ENCODE measurements at regions not wholly inside any gene's neighbourhood (a gene's known extent, or its start where the extent isn't known, plus 50 kb on each side); places are given as distances from the start of the nearest gene placed in this dataset.

DNA sequence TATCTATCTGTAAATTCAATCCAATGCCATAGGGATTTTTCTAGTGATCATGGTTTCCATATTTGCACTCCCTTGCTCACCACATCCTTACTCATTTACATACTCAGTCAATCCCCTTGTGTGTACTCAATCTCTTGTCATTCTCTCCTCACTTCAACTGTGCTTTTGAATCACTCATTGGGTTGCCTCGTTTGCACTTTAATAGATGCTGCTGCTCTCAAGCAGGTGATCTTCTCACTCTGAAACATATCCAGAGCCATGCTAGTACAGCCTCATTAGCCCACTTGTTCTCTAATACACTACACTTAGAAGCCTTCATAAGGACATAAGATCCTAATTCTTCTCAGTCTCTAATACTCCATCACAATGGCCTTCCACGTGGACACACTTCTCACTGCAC lies 507.9 kb downstream of the TECRL start:
- H3K27me3 ChIP-seq: no peaks in the 10 kb centered on the region
- no peaks in the 10 kb centered on the region for H3K4me1 ChIP-seq
- H3K27ac ChIP-seq: no peak overlapping the region
- no peak for TF ChIP-seq POLR2AphosphoS5 (IDR thresholded peaks at IDR 0.05)
- TF ChIP-seq, protein P1, sequence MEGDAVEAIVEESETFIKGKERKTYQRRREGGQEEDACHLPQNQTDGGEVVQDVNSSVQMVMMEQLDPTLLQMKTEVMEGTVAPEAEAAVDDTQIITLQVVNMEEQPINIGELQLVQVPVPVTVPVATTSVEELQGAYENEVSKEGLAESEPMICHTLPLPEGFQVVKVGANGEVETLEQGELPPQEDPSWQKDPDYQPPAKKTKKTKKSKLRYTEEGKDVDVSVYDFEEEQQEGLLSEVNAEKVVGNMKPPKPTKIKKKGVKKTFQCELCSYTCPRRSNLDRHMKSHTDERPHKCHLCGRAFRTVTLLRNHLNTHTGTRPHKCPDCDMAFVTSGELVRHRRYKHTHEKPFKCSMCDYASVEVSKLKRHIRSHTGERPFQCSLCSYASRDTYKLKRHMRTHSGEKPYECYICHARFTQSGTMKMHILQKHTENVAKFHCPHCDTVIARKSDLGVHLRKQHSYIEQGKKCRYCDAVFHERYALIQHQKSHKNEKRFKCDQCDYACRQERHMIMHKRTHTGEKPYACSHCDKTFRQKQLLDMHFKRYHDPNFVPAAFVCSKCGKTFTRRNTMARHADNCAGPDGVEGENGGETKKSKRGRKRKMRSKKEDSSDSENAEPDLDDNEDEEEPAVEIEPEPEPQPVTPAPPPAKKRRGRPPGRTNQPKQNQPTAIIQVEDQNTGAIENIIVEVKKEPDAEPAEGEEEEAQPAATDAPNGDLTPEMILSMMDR (IDR thresholded peaks at IDR 0.05): no peak
- no peak for TF ChIP-seq EP300 (IDR thresholded peaks at IDR 0.05)
- TF ChIP-seq POLR2A (IDR thresholded peaks at IDR 0.05): no peak
- H3K36me3 ChIP-seq: no peaks in the 10 kb centered on the region
- 26 to 31% methylated on average over 2 of the region's 2 CpGs for WGBS, 2 donors
- ATAC-seq (ENCODE audit: low FRiP score in 2 of 2) (no peak), DNase-seq (no peak)
- H3K9me3 ChIP-seq: no peaks in the 10 kb centered on the region
- no peak overlapping the region for H3K4me3 ChIP-seq

DNA sequence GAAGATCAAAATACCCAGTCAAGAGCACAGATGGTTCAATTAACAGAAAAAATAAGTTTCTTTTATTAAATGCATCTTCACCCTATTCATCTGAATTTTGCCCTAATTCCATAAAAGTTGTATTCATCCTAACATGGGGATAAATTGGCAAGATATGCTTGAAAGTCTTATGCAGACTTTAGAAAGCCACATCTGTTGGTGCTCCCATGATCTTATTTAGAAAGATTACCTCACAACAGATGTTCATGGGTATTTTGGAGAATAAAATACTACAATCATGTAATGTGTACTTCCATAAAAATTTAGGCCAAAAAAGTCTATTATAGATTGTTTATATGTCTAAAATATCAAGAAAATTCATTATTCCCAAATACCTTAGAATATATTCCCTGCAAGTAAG lies 510.3 kb downstream of the TECRL start:
- Histone ChIP-seq H3K4me1 (no peaks in the 10 kb centered on the region), H3K27me3 (no peaks in the 10 kb centered on the region), H3K36me3 (no peaks in the 10 kb centered on the region), H3K9me3 (no peaks in the 10 kb centered on the region), H3K27ac (no peak overlapping the region), H3K4me3 (no peak overlapping the region)
- DNase-seq: no peak
- ATAC-seq (ENCODE audit: low FRiP score in 2 of 2): no peak
- no peak for TF ChIP-seq POLR2AphosphoS5 (IDR thresholded peaks at IDR 0.05)
- TF ChIP-seq, protein P1 (IDR thresholded peaks at IDR 0.05): no peak
- TF ChIP-seq EP300 (IDR thresholded peaks at IDR 0.05): no peak
- no peak for TF ChIP-seq POLR2A (IDR thresholded peaks at IDR 0.05)

DNA sequence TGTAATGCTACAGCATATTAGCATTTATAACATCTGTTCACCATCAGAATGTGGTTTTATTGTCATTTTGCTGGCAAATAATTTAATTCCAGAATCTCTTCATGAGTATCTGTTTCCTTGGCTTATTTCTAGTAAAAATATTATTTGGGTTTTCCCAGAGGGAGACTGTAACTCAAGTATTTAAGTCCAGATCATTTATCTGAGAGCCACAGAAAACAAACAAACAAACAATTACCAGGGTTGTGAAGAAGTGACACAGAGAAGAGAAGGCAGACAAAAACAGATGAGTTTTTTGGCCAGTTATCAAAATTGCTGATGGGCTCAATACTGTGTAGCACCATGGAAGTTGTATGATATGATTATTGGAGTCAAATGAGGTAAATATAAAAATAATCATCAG lies 515.1 kb downstream of the TECRL start:
- ATAC-seq (ENCODE audit: low FRiP score in 2 of 2) (no peak), DNase-seq (no peak)
- TF ChIP-seq POLR2AphosphoS5 (IDR thresholded peaks at IDR 0.05): no peak
- no peak for TF ChIP-seq POLR2A (IDR thresholded peaks at IDR 0.05)
- no peak for TF ChIP-seq EP300 (IDR thresholded peaks at IDR 0.05)
- TF ChIP-seq, protein P1 (IDR thresholded peaks at IDR 0.05): no peak
- Histone ChIP-seq H3K9me3 (no peaks in the 10 kb centered on the region), H3K4me1 (no peaks in the 10 kb centered on the region), H3K27me3 (no peaks in the 10 kb centered on the region), H3K36me3 (no peaks in the 10 kb centered on the region), H3K4me3 (no peak overlapping the region), H3K27ac (no peak overlapping the region)

DNA sequence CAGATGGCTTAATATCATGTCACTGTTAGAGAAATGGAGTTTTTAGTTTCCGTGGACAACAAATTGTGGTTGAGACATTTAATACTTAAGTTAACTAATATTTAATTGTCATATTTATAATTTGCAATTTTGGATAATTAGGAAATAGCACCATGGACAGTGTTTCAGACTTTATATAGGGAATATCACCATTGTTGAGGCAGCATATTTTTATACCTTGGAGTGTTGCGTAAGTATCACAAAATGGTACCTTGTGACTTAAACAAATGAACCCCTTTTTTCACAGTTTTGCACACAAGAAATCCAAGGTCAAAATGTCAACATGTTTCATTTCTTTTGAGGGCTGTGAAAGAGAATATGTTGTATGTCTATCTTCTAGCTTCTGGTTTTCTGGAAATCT lies 539.9 kb downstream of the TECRL start:
- no peak for TF ChIP-seq EP300 (IDR thresholded peaks at IDR 0.05)
- no peak for TF ChIP-seq POLR2A (IDR thresholded peaks at IDR 0.05)
- no peak for TF ChIP-seq POLR2AphosphoS5 (IDR thresholded peaks at IDR 0.05)
- TF ChIP-seq, protein P1 (IDR thresholded peaks at IDR 0.05): no peak
- Histone ChIP-seq H3K27me3 (no peaks in the 10 kb centered on the region), H3K9me3 (no peaks in the 10 kb centered on the region), H3K4me1 (no peaks in the 10 kb centered on the region), H3K27ac (no peak overlapping the region), H3K36me3 (no peaks in the 10 kb centered on the region), H3K4me3 (no peak overlapping the region)
- WGBS, 2 donors: 91 to 92% methylated on average over 2 of the region's 2 CpGs
- DNase-seq (no peak), ATAC-seq (ENCODE audit: low FRiP score in 2 of 2) (no peak)

DNA sequence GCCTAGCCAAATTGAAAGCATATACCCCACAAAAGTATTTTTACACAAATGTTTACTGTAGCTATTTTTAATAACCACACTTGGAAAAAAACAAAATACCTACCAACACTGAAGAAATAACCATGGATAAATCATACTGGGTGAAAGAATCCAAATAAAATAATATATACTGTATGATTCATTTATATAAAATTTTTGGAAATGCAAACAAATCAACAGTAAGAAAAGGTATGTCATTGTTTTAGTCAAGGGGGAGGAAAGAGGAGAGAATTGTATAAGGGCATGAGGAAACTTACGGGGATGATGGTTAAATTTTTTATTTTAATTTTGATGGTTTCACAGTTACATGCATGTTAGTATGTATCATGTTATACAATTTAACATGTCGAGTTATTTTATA lies 557.8 kb downstream of the TECRL start:
- Histone ChIP-seq H3K36me3 (no peaks in the 10 kb centered on the region), H3K27ac (no peak overlapping the region), H3K9me3 (no peaks in the 10 kb centered on the region), H3K4me3 (no peak overlapping the region), H3K27me3 (no peaks in the 10 kb centered on the region), H3K4me1 (no peaks in the 10 kb centered on the region)
- DNase-seq (no peak), ATAC-seq (ENCODE audit: low FRiP score in 2 of 2) (no peak)
- TF ChIP-seq POLR2A (IDR thresholded peaks at IDR 0.05) (no peak), EP300 (IDR thresholded peaks at IDR 0.05) (no peak), POLR2AphosphoS5 (IDR thresholded peaks at IDR 0.05) (no peak)
- TF ChIP-seq, protein P1 (IDR thresholded peaks at IDR 0.05): no peak
- 84 to 93% methylated on average over 2 of the region's 2 CpGs for WGBS, 2 donors
